Mesodermal cell (in vitro differentiated cells): ENCODE measurements at regions not wholly inside any gene's neighbourhood (a gene's known extent, or its start where the extent isn't known, plus 50 kb on each side); places are given as distances from the start of the nearest gene placed in this dataset.

Experiments used
- H3K27ac ChIP-seq: 2 replicates; pipeline ENCODE4 v1.7.0; 2013; ENCODE audit warnings: mild to moderate bottlenecking, low read depth, low read length, moderate library complexity; ENCODE audit not compliant: severe bottlenecking
- H3K36me3 ChIP-seq: 2 replicates; pipeline ENCODE4 v1.7.1; 2013; ENCODE audit warnings: mild to moderate bottlenecking, low read length, moderate library complexity; ENCODE audit not compliant: control insufficient read depth, insufficient read depth
- H3K4me1 ChIP-seq: one replicate; pipeline ENCODE4 v1.7.1; 2013; ENCODE audit warnings: mild to moderate bottlenecking, low read length; ENCODE audit not compliant: insufficient read depth, control insufficient read depth, poor library complexity, severe bottlenecking
- H3K4me3 ChIP-seq: 2 replicates; pipeline ENCODE4 v1.7.0; 2013; ENCODE audit warnings: low read length, control low read depth, mild to moderate bottlenecking; ENCODE audit not compliant: insufficient read depth, poor library complexity, severe bottlenecking; ENCODE audit errors: extremely low read depth
- H3K9me3 ChIP-seq: 2 replicates; pipeline ENCODE4 v1.7.1; 2013; ENCODE audit warnings: mild to moderate bottlenecking, low read length, moderate library complexity; ENCODE audit not compliant: control insufficient read depth
- WGBS, 2 experiments: methylation state at CpG; one replicate each; pipeline ENCODE4 v1.1.5; 2013; ENCODE audit warnings: missing lambda C conversion rate in 2 of 2; ENCODE audit not compliant: insufficient coverage in 2 of 2; 5-methylcytosine and 5-hydroxymethylcytosine counted together

DNA sequence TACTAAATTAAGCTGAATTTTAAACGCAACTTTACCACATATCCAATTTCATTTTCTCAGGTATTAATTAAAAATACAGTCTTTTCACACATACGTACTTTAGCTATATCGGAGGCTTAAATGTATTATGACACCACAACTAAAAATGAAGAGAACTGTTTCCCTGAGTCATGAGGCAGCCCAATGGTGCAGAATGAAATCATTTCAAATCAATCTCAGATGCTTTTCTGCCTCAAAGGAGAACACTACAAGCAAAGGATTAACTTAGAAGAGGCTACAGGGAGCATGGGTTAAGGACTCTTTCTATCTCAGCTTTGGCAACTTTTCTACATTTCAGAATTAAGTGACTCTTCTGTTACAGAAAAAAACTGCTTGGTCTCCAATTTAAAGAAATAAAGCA lies 516.3 kb upstream of the HTR2A start:
- Histone ChIP-seq H3K9me3 (no peaks in the 10 kb centered on the region), H3K4me3 (no peak overlapping the region), H3K27ac (no peak overlapping the region), H3K4me1 (peaks cover 4% of the 10 kb centered on the region), H3K36me3 (no peaks in the 10 kb centered on the region)
- 100% methylated on average over 2 of the region's 3 CpGs; no CpG with 5 or more reads in 1 of the 2 experiments for WGBS, 2 experiments

DNA sequence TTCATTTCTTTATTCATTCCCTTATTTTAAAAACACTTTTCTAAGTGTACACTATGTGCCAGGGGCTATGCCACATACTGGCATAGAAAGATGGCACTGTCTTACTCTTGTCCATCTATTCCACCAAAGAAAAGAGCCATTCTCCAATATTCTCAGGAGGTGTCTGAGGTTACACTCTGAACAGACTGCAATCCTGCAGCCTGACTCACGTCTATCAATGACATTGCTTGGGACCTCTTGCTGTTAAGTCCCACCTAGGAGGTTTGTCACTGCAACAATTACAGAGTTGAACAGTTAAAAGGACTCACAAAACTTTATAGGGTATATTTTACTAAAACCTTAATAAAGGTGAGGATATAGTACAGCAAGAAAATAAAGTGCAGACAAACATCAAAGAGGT lies 512.9 kb upstream of the HTR2A start:
- Histone ChIP-seq H3K4me3 (no peak overlapping the region), H3K9me3 (no peaks in the 10 kb centered on the region), H3K36me3 (no peaks in the 10 kb centered on the region), H3K27ac (no peak overlapping the region), H3K4me1 (peaks cover 4% of the 10 kb centered on the region)
- 67% methylated on average over 1 of the region's 1 CpG; no CpG with 5 or more reads in 1 of the 2 experiments for WGBS, 2 experiments

DNA sequence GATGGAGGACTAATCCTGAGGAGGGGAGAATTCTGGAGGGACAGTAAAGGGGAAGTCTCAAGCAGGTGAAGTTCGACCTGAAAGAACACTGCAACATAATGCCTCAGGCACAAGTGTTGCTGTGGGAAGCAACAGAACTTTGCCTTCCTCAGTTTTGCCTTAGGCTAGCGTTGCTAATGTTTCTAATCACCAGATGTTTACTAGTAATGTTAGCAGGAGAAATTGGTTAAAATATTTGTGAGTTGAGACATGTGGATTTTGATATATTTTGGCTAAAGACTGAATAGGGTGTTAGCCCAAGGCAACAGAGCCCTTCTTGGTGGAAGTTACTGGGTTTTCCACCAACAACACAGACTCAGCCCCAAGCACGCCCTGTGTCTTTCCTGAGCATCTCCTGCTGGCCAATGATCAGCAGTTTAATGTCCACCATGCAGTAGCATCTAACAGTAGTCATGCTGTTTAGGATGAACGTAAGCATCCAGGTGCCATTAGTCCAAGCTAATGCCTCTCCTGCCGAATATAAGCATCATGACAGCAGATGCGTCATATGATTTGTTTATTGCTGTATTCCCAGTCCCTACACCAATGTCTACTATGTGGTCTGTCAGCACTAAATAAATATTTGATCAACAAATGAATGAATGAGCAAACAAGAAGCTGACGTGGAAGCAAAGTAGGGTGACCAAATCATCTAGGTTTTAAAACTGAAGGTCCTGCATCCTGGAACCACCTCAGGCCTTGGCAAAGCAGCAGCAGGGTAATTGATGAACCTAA lies 511.9 kb upstream of the HTR2A start:
- H3K27ac ChIP-seq: no peak overlapping the region
- H3K4me3 ChIP-seq: no peak overlapping the region
- peaks cover 4% of the 10 kb centered on the region for H3K4me1 ChIP-seq
- no peaks in the 10 kb centered on the region for H3K36me3 ChIP-seq
- H3K9me3 ChIP-seq: no peaks in the 10 kb centered on the region
- WGBS, 2 experiments: 87 to 93% methylated on average over 5 to 6 of the region's 7 CpGs

DNA sequence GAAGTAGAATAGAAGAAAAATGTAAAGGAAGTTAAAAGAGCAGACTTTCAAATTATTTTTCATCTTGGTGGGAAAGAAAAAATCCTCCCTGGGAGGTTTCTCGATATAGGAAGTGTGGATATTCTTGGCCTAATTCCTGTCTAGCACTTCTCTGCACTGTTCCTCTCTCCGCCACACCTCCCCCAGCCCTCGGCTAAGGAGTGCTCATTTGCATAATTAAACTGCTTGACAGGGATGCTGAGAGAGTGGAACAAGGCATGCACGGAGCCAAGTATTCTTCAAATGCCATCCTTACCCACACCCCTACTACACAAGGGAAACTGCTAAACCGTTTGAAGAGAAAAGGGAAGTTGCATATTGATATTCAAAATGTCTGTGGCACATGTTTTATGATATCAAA lies 511.0 kb upstream of the HTR2A start:
- no peak overlapping the region for H3K4me3 ChIP-seq
- 86% methylated on average over 1 of the region's 5 CpGs; no CpG with 5 or more reads in 1 of the 2 experiments for WGBS, 2 experiments
- no peaks in the 10 kb centered on the region for H3K9me3 ChIP-seq
- peaks cover 4% of the 10 kb centered on the region for H3K4me1 ChIP-seq
- no peak overlapping the region for H3K27ac ChIP-seq
- H3K36me3 ChIP-seq: no peaks in the 10 kb centered on the region

DNA sequence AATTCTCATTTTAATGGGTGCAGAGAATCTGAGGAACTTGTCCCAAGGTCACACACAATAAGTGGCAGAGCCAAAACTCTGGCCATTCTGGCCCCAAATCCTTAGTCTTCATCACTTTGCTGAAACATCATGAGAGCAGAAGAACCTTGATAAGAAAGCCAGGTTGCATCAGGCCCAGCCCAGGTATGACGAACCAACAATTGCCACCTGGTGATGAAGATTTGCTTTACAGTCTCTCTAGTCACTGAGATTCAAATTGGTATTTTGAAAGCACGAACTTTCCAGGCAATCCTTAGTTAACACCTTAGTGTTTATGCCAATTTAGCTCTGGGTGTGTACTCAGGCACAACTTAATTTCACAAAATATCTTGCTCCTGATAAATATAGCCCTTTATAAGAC lies 502.7 kb upstream of the HTR2A start:
- WGBS, 2 experiments: 80 to 90% methylated on average over 1 to 2 of the region's 2 CpGs
- H3K36me3 ChIP-seq: no peaks in the 10 kb centered on the region
- H3K4me1 ChIP-seq: peaks cover 5% of the 10 kb centered on the region
- H3K27ac ChIP-seq: no peak overlapping the region
- no peaks in the 10 kb centered on the region for H3K9me3 ChIP-seq
- H3K4me3 ChIP-seq: no peak overlapping the region

DNA sequence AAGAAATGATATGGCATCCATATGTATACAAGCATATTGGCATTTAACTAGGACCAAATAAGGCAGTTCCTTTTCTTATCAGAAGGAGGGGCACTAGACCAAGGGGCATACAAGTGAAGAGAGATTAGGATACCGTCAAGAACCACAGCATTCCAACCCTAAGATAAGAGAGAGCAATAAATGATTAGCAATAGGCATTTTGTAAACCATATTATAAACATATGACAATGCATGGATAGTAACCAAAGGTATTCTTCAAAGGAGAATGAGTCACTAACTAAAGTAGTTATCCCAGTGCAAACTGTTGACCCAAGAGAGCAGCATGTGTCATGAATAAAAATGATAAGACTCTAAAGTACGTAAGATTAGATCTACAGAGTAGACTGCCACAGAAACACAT lies 500.9 kb upstream of the HTR2A start:
- H3K36me3 ChIP-seq: no peaks in the 10 kb centered on the region
- no peak overlapping the region for H3K27ac ChIP-seq
- peaks cover 5% of the 10 kb centered on the region for H3K4me1 ChIP-seq
- 80% methylated on average over 1 of the region's 2 CpGs; no CpG with 5 or more reads in 1 of the 2 experiments for WGBS, 2 experiments
- H3K4me3 ChIP-seq: no peak overlapping the region
- no peaks in the 10 kb centered on the region for H3K9me3 ChIP-seq

DNA sequence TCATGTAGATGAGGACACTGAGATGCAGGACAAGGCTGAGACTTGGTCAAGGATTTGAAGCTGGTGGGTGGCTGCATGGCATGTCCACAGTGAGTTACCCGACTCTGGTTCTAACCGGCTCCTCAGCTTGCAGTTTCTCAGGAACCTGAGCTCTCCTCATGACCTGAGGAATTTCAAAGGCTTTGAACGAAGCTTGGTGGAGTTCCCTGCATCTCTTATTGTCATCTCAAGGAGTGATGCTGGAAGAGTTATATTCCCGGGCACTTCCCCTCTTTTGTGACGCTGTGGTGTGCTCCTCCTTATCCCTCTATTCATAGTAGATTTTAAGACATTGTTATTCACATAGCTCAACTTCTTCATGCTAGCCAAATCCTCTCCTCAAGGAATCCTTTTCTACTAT lies 500.1 kb upstream of the HTR2A start:
- WGBS, 2 experiments: 60 to 67% methylated on average over 3 to 4 of the region's 5 CpGs
- H3K36me3 ChIP-seq: no peaks in the 10 kb centered on the region
- H3K4me1 ChIP-seq: peaks cover 5% of the 10 kb centered on the region
- H3K4me3 ChIP-seq: no peak overlapping the region
- H3K27ac ChIP-seq: no peak overlapping the region
- H3K9me3 ChIP-seq: no peaks in the 10 kb centered on the region

DNA sequence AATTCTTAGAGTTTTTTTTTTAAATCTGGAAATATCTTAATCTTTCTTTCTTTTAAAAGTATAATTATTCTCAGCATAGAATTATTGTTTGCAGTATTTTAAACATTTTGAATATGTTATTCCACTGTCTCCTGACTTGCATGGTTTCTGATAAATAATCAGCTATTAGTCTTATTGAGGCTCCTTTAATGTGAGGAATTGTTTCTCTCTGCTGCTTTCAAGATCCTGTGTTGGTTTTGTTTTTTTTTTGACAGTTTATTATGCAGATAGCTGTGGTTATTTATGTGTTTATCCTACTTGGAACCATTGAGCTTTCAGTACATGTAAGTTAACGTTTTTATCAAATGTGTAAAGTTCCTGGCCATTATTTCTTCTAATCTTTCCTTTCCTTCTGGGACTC lies 477.9 kb upstream of the HTR2A start:
- WGBS, 2 experiments: no CpG with 5 or more reads among the region's 1 CpG
- no peaks in the 10 kb centered on the region for H3K9me3 ChIP-seq
- H3K4me1 ChIP-seq: no peaks in the 10 kb centered on the region
- no peak overlapping the region for H3K4me3 ChIP-seq
- no peak overlapping the region for H3K27ac ChIP-seq
- H3K36me3 ChIP-seq: no peaks in the 10 kb centered on the region

DNA sequence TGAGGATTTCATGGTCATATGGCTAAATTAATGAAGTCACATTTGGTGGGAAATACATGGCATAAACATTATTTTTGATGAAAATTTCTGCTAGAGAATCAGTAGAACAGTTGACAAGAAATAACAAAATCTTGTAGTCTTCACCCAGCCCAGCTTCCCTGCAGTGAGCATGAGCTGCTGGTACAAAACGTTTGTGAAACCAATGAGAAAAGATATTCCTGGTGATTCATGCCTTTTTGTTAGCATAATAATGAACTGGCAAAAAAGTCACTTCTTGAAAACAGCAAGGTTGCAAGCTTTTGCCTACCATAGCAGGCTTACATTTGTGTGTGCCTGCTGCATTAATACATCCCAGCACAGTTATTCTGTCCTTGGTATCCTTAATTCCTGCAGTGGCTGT lies 475.9 kb upstream of the HTR2A start:
- Histone ChIP-seq H3K27ac (no peak overlapping the region), H3K36me3 (no peaks in the 10 kb centered on the region), H3K9me3 (no peaks in the 10 kb centered on the region), H3K4me1 (no peaks in the 10 kb centered on the region), H3K4me3 (no peak overlapping the region)
- WGBS, 2 experiments: 0% methylated on average over 1 of the region's 1 CpG

DNA sequence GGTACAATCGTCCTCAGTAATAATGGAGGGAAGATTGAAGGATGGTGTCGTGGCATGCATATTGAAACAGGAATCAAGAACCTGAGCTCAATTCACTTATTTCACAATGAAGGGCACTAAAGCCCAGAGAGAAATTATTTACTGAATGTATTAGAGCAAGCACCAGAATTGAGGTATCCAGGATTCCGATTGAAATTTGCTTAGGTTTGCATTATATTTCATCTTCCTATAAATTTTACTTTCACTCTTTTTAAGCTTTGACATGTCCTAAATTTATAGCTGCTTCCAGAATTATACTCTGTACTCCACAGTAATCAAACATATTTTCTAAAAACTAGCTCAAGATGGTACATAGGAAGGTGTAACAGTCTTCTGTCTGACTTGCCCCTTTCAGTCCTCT lies 454.9 kb upstream of the HTR2A start:
- Histone ChIP-seq H3K4me1 (no peaks in the 10 kb centered on the region), H3K4me3 (no peak overlapping the region), H3K36me3 (no peaks in the 10 kb centered on the region), H3K27ac (no peak overlapping the region), H3K9me3 (no peaks in the 10 kb centered on the region)
- 100% methylated on average over 1 of the region's 3 CpGs; no CpG with 5 or more reads in 1 of the 2 experiments for WGBS, 2 experiments

DNA sequence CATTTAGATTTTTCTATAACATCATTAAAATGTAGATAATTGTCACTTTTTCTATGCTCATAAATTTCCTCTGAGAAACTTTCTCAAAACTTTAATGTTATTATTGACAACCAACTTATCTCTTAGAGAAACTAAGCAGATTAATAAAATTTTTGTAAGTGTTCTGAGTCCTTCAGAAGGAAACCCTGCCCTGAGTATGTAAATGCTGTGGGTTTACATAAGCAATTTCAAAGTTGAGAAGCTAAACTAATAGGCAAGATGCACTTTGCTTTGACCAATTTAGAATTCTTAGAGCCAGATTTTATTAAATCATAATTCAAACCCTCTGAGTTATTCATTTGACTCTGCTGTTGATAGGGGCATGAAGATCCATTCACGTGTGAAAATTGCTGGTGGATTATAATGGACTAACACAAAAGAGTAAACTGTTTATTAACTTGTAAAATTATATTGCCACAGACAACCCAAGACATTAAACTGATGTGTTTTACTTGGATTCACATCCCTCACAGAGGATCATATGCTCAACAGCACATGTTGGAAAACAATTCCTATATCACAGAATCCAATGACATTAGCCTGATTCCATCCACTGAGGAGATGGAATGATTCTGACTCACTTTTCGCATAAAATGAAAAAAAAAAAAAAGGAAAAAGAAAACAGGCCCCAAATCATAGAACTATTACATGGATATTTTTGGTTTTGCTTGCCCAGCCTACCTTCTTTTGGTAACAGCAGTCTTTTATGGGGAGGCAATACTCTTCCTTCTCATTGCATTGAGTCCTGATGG lies 453.7 kb upstream of the HTR2A start:
- no peaks in the 10 kb centered on the region for H3K36me3 ChIP-seq
- no peaks in the 10 kb centered on the region for H3K9me3 ChIP-seq
- H3K4me1 ChIP-seq: no peaks in the 10 kb centered on the region
- H3K4me3 ChIP-seq: no peak overlapping the region
- WGBS, 2 experiments: no CpG with 5 or more reads among the region's 2 CpGs
- no peak overlapping the region for H3K27ac ChIP-seq
